ENCODE measurements at regions not wholly inside any gene's neighbourhood (a gene's known extent, or its start where the extent isn't known, plus 50 kb on each side); places are given as distances from the start of the nearest gene placed in this dataset.

GRCh38 chr5:99775189-99775588, 760.0 kb upstream of the FAM174A start:
- H3K27ac ChIP-seq (ENCODE audit: low read depth, low read length, poor library complexity, severe bottlenecking) = no peak overlapping the region
- H3K4me1 ChIP-seq (ENCODE audit: insufficient read depth, low read length, poor library complexity, severe bottlenecking) = no peaks in the 10 kb centered on the region
- H2AFZ ChIP-seq (ENCODE audit: low read length) = no peak overlapping the region
- no peaks in the 10 kb centered on the region for H3K79me2 ChIP-seq (ENCODE audit: insufficient read depth, low read depth, low read length)
- no peaks in the 10 kb centered on the region for H3K9me3 ChIP-seq (ENCODE audit: low read length)
- no peaks in the 10 kb centered on the region for H4K20me1 ChIP-seq (ENCODE audit: insufficient read depth, low read length)
- no peak overlapping the region for H3K4me2 ChIP-seq (ENCODE audit: low read length)
- no peak overlapping the region for H3K4me3 ChIP-seq (ENCODE audit: low read depth, low read length, poor library complexity, severe bottlenecking)
- no peaks in the 10 kb centered on the region for H3K36me3 ChIP-seq (ENCODE audit: insufficient read depth, low read length)
- DNase-seq (ENCODE audit: low spot score) = no peak
- no peaks in the 10 kb centered on the region for H3K9me2 ChIP-seq (ENCODE audit: insufficient read depth, low read length)
- no TSS peak for BruUV-seq (replicated peaks)
- CTCF ChIA-PET (ENCODE audit: unreplicated experiment) = no interaction called here
- TF ChIP-seq EZH2phosphoT487 (IDR thresholded peaks at IDR 0.05; ENCODE audit: borderline replicate concordance, low read depth, low read length) = no peak
- TF ChIP-seq CTCF (conservative IDR thresholded peaks at IDR 0.05; ENCODE audit: low read length) = no peak
- POLR2A ChIA-PET = no interaction called here
- intact Hi-C loops (cut with micrococcal nuclease; ENCODE audit: unreplicated experiment) = no loop called here

DNA sequence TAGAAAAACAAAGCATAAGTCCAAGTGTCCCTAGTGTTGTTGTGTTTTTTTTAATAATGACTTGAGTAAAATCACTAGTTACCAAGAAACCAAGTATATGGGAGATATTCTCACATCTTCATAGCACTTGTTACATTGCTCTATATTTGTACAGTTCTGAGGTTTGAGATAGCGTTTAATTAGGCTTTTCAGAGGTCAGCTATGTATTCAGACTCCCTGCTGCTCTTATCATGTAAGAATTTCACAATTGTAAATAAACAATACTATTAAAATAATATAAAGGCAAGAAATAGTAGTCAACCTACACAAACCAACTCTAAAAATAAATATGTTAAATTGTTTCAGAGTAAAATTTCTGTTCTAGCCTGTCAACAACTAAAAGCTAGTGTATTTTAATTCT, 761.9 kb upstream of the FAM174A start:
- Histone ChIP-seq H3K79me2 (ENCODE audit: insufficient read depth, low read depth, low read length) (no peaks in the 10 kb centered on the region), H3K4me1 (ENCODE audit: insufficient read depth, low read length, poor library complexity, severe bottlenecking) (no peaks in the 10 kb centered on the region), H2AFZ (ENCODE audit: low read length) (no peak overlapping the region), H3K27ac (ENCODE audit: low read depth, low read length, poor library complexity, severe bottlenecking) (no peak overlapping the region), H4K20me1 (ENCODE audit: insufficient read depth, low read length) (no peaks in the 10 kb centered on the region), H3K9me3 (ENCODE audit: low read length) (no peaks in the 10 kb centered on the region), H3K4me3 (ENCODE audit: low read depth, low read length, poor library complexity, severe bottlenecking) (no peak overlapping the region), H3K9me2 (ENCODE audit: insufficient read depth, low read length) (no peaks in the 10 kb centered on the region), H3K36me3 (ENCODE audit: insufficient read depth, low read length) (no peaks in the 10 kb centered on the region), H3K4me2 (ENCODE audit: low read length) (no peak overlapping the region)
- ChIA-PET POLR2A (no interaction called here), CTCF (ENCODE audit: unreplicated experiment) (no interaction called here)
- no peak for TF ChIP-seq CTCF (conservative IDR thresholded peaks at IDR 0.05; ENCODE audit: low read length)
- no peak for TF ChIP-seq EZH2phosphoT487 (IDR thresholded peaks at IDR 0.05; ENCODE audit: borderline replicate concordance, low read depth, low read length)
- no TSS peak for BruUV-seq (replicated peaks)
- intact Hi-C loops (cut with micrococcal nuclease; ENCODE audit: unreplicated experiment) = no loop called here
- no peak for DNase-seq (ENCODE audit: low spot score)

DNA sequence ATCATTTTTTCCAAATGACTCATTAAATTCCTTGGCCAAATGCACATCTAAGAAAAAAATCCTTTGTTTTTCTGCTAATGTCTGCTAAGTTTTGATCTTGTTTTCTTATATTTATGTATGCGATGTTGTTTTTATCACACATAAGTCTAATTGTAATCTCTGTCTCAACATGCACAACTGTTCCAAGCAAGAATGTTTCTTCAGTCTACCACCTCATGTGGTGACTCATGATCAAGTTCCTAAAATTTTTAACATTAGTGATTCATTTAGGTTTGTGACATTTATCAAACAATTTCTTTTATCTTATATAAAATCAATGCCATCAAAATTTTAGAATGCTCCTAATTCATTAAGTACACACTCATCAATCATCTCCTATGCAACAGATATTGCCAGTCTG, 763.9 kb upstream of the FAM174A start:
- no peaks in the 10 kb centered on the region for H3K36me3 ChIP-seq (ENCODE audit: insufficient read depth, low read length)
- ChIA-PET POLR2A (no interaction called here), CTCF (ENCODE audit: unreplicated experiment) (no interaction called here)
- no TSS peak for BruUV-seq (replicated peaks)
- no peaks in the 10 kb centered on the region; the same call in 1 of the 2 replicates for H3K9me2 ChIP-seq (ENCODE audit: insufficient read depth, low read length)
- intact Hi-C loops (cut with micrococcal nuclease; ENCODE audit: unreplicated experiment) = no loop called here
- H3K4me2 ChIP-seq (ENCODE audit: low read length) = no peak overlapping the region
- no peaks in the 10 kb centered on the region for H3K9me3 ChIP-seq (ENCODE audit: low read length)
- H3K27ac ChIP-seq (ENCODE audit: low read depth, low read length, poor library complexity, severe bottlenecking) = no peak overlapping the region
- TF ChIP-seq CTCF (conservative IDR thresholded peaks at IDR 0.05; ENCODE audit: low read length) (no peak), EZH2phosphoT487 (IDR thresholded peaks at IDR 0.05; ENCODE audit: borderline replicate concordance, low read depth, low read length) (no peak)
- H3K4me1 ChIP-seq (ENCODE audit: insufficient read depth, low read length, poor library complexity, severe bottlenecking) = no peaks in the 10 kb centered on the region
- no peak overlapping the region for H3K4me3 ChIP-seq (ENCODE audit: low read depth, low read length, poor library complexity, severe bottlenecking)
- H4K20me1 ChIP-seq (ENCODE audit: insufficient read depth, low read length) = no peaks in the 10 kb centered on the region
- no peaks in the 10 kb centered on the region for H3K79me2 ChIP-seq (ENCODE audit: insufficient read depth, low read depth, low read length)
- DNase-seq (ENCODE audit: low spot score) = no peak
- no peak overlapping the region for H2AFZ ChIP-seq (ENCODE audit: low read length)
